Stimulated activated effector memory CD8-positive, alpha-beta T cell treated with anti-CD3 and anti-CD28 coated beads, Interleukin-12 subunit alpha, Interleukin-12 subunit beta, amount 100 ng/mL, for 72 hours (primary cell): ENCODE measurements at regions not wholly inside any gene's neighbourhood (a gene's known extent, or its start where the extent isn't known, plus 50 kb on each side); places are given as distances from the start of the nearest gene placed in this dataset.

ENCODE experiments used
- ATAC-seq: fragments of 150-1000 bp; cut with Tn5 transposase; 2 replicates; pipeline ENCODE4 v1.10.0; 2021
- DNase-seq, 2 donors: peaks; one replicate each; pipeline ENCODE4 v3.0.0; 2021 to 2022; ENCODE audit warnings: low spot score in 2 of 2
- H3K27ac Mint-ChIP-seq: one replicate; pipeline ENCODE4 v1.8.0; 2022; ENCODE audit warnings: mild to moderate bottlenecking, mixed read lengths
- H3K36me3 Mint-ChIP-seq: one replicate; pipeline ENCODE4 v1.8.0; 2022; ENCODE audit warnings: mild to moderate bottlenecking, mixed read lengths
- H3K4me1 Mint-ChIP-seq: one replicate; pipeline ENCODE4 v1.8.0; 2022; ENCODE audit warnings: mixed read lengths
- H3K4me3 Mint-ChIP-seq: one replicate; pipeline ENCODE4 v1.8.0; 2022; ENCODE audit warnings: mild to moderate bottlenecking, mixed read lengths
- H3K9me3 Mint-ChIP-seq: one replicate; pipeline ENCODE4 v1.8.0; 2022; ENCODE audit warnings: mixed read lengths

DNA sequence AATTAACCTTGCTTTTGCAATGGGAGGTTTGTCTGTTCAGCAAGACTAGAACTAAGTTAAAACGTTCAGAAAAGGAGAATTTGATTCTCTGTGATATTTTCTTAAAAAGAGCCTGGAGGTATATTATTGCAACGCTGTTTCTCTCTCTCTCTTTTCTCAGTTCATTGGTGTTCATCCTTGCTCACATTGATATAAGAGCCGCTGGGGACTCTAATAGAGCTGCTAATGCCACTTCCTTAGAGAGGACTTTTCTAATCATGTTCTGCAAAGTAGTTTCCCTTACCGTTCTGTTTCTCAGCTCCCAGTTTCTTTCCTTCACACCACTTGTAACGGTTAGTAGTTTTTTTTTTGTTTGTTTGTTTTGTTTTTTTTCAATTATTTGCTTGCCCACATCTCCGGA, 203.8 kb downstream of the RWDD3 start:
- ATAC-seq (no peak), DNase-seq (no peak)
- Mint-ChIP-seq H3K27ac (no peak overlapping the region), H3K4me3 (no peak overlapping the region), H3K36me3 (no peaks in the 10 kb centered on the region), H3K9me3 (peaks cover 4% of the 10 kb centered on the region), H3K4me1 (no peaks in the 10 kb centered on the region)

DNA sequence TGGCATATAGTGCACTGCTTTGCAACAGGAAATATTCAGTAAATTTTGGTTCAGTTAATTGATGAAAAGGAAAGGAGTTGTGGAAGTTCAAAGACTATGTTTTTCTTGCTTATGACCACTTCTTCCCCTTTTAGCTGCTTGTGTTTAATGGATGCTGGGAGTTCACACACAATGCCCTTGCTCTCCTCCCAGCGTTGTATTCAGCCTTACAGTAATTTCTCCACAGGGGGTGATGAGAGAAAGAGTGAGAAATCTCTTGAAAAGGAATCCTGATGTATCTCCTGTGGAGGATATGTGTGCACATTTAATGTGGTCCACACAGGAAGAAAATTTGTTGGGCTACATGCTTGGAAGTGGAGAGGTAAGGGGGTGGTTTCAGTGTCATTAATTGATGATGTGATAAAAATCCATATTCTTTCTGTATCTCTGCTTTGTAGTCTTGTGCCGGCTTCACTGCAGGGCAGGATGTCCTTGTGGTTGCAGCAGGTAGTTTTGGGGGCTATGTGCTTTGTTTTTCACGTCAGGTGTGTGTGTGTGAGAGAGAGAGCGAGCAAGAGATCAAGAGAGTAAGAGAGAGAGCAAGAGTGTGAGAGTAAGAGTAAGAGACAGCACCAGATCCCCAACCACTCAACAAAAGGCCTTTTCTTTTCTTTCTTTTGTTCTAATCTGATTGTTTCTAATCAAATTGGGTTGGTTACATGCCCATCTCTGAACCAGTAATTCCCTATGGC, 204.4 kb downstream of the RWDD3 start:
- ATAC-seq (no peak), DNase-seq (no peak)
- H3K9me3 Mint-ChIP-seq: peaks cover 4% of the 10 kb centered on the region
- H3K27ac Mint-ChIP-seq: no peak overlapping the region
- H3K4me1 Mint-ChIP-seq: no peaks in the 10 kb centered on the region
- no peak overlapping the region for H3K4me3 Mint-ChIP-seq
- H3K36me3 Mint-ChIP-seq: no peaks in the 10 kb centered on the region

DNA sequence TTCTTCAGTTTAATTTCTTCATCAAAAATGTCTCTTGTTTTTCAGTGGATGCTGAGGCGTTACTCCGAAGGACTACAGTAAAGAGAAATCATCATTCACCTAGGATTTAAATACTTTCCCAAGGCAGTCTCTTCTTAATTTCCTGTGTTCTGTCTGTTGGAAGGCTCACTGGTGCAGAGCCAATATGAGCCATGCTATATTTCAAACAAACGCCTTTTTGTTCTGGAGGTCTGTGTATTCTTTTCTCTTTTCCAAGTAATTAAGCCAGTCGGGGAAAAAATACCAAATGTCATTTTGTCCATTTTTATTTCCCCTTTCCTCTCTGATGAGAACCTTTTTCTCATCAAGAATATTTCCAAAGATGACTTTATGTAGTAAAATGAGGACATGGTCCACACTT, 206.5 kb downstream of the RWDD3 start:
- ATAC-seq (no peak), DNase-seq (no peak)
- H3K9me3 Mint-ChIP-seq: no peaks in the 10 kb centered on the region
- no peaks in the 10 kb centered on the region for H3K36me3 Mint-ChIP-seq
- no peak overlapping the region for H3K4me3 Mint-ChIP-seq
- no peak overlapping the region for H3K27ac Mint-ChIP-seq
- no peaks in the 10 kb centered on the region for H3K4me1 Mint-ChIP-seq

DNA sequence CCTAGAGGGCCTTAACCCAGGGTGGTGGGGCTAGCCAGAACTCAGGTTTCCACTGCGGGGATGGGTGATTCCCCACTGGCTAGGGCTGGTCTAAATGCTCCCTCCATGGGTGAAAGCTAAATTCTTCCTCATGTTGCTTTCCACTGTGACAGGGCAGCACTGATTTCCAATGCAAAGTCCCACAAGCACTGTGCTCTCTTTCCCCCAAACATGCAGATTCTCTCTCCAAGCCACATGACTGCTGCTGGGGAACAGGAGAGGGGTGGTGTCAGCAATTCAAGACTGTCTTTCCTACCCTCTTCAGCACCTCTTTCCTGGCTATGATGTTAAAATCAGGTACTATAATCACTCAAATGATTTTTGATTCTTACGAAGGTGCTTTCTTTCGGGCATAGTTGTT, 215.5 kb downstream of the RWDD3 start:
- Mint-ChIP-seq H3K27ac (no peak overlapping the region), H3K36me3 (no peaks in the 10 kb centered on the region), H3K4me3 (no peak overlapping the region), H3K4me1 (no peaks in the 10 kb centered on the region), H3K9me3 (peaks cover 15% of the 10 kb centered on the region)
- DNase-seq: no peak
- no peak for ATAC-seq

DNA sequence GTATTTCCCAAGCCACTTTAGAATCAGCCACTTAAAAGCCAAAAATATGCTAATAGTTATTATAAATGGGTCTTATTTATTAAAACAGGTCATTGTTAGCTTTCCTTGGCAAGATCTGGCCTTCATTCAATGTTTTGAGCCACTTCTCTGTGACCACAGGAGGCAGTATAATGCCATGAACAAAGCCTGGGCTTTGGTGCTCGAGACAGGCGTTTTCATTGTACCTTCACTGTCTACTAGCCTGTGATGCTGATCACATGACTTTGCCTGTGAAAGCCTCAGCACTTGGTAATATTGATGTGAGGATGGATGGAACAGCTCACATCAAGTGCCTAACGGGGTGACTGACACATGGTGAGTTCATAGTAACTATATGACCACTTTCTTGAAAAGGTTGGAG, 217.0 kb downstream of the RWDD3 start:
- no peak overlapping the region for H3K27ac Mint-ChIP-seq
- H3K4me1 Mint-ChIP-seq: no peaks in the 10 kb centered on the region
- H3K36me3 Mint-ChIP-seq: no peaks in the 10 kb centered on the region
- H3K4me3 Mint-ChIP-seq: no peak overlapping the region
- H3K9me3 Mint-ChIP-seq: peaks cover 20% of the 10 kb centered on the region
- ATAC-seq: no peak
- no peak for DNase-seq

DNA sequence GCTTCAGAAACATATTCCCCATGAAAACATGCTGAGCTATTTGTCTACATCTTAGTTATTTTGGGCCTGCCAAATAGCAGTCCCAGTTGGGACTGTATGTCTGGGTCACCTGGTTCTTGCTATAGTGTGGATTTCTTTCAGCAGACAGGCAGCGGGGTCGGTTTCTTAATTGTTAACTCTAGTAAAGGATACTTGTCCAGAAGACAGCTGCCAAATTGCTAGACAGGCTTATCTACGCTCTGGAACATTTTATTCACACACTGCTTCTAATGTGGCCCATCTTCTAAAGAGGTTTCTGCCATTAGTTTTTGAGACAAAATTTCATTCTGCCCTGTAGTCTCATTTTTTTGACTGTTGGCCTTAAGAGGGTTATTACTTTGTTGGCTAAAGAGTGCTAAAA, 217.9 kb downstream of the RWDD3 start:
- Mint-ChIP-seq H3K9me3 (peaks cover 23% of the 10 kb centered on the region), H3K4me1 (no peaks in the 10 kb centered on the region)

DNA sequence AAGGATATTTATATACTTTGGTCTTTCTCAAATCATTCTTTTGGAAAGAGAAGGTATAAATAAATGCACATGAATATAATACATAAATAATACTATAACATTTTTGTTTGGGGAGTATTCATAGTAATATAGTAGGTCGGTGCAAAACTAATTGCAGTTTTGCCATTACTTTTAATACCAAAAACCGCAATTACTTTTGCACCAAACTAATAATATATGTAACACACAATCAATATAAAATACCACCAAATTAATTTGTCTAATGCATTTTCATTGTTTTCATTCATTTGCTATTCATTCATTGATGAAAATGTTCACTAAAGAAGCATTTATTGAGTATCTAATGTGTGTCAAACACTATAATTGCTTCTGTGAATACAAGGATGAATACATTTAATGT, 219.0 kb downstream of the RWDD3 start:
- H3K4me1 Mint-ChIP-seq: no peaks in the 10 kb centered on the region
- H3K9me3 Mint-ChIP-seq: peaks cover 18% of the 10 kb centered on the region
- no peaks in the 10 kb centered on the region for H3K36me3 Mint-ChIP-seq
- ATAC-seq (no peak), DNase-seq (no peak)
- no peak overlapping the region for H3K4me3 Mint-ChIP-seq
- no peak overlapping the region for H3K27ac Mint-ChIP-seq

More for the DNA sequence above, 217.9 kb downstream of the RWDD3 start:
- ATAC-seq: no peak
- no peak for DNase-seq
- H3K4me3 Mint-ChIP-seq: no peak overlapping the region
- no peaks in the 10 kb centered on the region for H3K36me3 Mint-ChIP-seq
- H3K27ac Mint-ChIP-seq: no peak overlapping the region

DNA sequence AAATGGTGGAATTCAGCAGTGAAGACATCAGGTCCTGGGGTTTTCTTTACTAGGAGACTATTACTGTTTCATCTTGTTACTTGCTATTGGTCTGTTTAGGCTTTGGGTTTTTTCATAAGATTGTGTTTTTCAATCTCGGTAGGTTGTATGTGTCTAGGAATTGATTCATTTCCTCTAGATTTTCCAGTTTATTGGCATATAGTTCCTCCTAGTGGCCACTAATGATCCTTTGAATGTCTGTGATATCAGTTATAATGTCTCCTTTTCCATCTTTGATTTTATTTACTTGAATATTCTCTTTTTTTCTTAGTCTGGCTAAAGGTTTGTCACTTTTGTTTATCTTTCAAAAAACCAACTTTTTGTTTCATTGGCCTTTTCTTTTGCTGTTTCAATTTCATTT, 233.0 kb downstream of the RWDD3 start:
- Mint-ChIP-seq H3K36me3 (no peaks in the 10 kb centered on the region), H3K4me1 (no peaks in the 10 kb centered on the region), H3K9me3 (peaks cover 16% of the 10 kb centered on the region), H3K27ac (no peak overlapping the region), H3K4me3 (no peak overlapping the region)
- DNase-seq (no peak), ATAC-seq (no peak)

DNA sequence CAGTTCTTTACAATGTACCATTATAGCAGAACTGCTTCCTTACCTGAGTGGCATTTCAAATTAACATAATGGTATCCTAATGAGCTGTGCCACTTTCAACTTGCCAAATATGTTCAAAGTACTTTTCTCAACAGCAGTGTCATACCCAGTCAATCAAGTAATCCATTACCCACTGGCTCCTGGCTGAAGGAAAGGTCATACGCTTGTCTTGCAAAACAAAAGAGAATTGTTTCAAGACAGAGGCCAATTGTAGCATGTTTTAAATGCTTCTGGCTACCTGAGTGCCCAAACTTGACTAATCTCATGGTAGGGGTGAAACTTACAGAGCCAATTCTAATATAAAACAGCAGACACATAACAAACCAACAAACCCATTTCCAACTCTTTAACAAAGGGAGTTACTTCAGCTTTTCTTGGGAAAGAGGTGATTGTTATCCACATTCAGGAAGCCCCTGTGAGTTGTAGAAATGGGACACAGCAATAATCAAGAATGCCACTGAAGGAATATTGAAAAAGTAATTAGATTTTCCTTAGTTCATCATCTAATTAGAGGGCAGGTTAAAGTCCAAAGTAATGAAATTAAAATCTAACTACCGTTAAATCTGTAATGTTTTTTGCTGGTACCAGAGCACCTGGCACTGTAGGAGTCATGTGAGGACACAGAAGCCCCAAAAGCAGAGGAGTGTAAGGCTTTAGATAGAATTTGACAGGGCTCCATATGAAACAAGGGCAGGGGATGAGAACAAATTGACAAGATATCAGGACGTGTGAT, 241.9 kb downstream of the RWDD3 start:
- ATAC-seq (no peak), DNase-seq (no peak)
- no peaks in the 10 kb centered on the region for H3K36me3 Mint-ChIP-seq
- H3K4me3 Mint-ChIP-seq: no peak overlapping the region
- no peaks in the 10 kb centered on the region for H3K4me1 Mint-ChIP-seq
- no peak overlapping the region for H3K27ac Mint-ChIP-seq
- peaks cover 14% of the 10 kb centered on the region for H3K9me3 Mint-ChIP-seq

DNA sequence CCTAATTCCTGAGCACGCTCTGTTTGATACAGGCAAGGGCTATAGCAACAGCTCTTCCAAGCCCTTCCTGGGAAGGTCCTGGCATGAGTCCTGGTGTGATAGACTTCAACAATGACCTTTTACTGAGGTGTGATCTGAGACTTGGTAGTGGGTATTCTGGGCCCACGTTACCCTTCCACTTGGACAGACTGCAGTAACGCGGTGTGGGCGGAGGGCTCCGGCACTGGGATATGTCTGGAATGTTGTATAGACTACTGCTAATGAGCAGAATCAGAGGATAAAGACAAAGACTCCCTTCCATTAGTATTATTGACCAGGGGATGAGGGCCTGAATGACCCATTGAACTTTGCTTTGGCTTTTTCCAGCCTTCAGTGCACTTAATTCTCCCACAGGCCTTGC, 262.3 kb downstream of the RWDD3 start:
- no peak overlapping the region for H3K27ac Mint-ChIP-seq
- no peaks in the 10 kb centered on the region for H3K36me3 Mint-ChIP-seq

DNA sequence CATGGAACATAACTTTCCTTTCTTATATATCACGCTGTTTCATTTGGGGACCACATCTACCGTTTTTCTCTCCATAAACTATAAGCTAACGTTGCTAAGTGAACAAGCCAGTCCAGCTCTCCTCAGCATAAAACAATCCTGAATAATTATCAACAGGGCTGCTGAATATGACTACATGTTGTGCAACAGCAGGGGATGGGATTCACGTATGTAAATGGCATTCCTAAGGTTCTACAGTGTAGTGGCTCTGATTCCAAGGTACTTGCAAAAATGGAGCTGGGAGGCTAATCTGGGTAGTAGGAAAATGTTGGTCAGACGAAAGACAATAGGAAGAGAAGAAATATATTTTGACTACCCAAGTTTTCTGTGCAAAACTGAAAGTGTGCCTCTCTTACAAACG, 262.8 kb downstream of the RWDD3 start:
- Mint-ChIP-seq H3K27ac (no peak overlapping the region), H3K9me3 (peaks cover 12% of the 10 kb centered on the region), H3K4me1 (no peaks in the 10 kb centered on the region), H3K36me3 (no peaks in the 10 kb centered on the region), H3K4me3 (no peak overlapping the region)
- ATAC-seq (no peak), DNase-seq (no peak)

More for the DNA sequence above, 262.3 kb downstream of the RWDD3 start:
- DNase-seq (no peak), ATAC-seq (no peak)
- Mint-ChIP-seq H3K4me1 (no peaks in the 10 kb centered on the region), H3K9me3 (peaks cover 12% of the 10 kb centered on the region), H3K4me3 (no peak overlapping the region)

DNA sequence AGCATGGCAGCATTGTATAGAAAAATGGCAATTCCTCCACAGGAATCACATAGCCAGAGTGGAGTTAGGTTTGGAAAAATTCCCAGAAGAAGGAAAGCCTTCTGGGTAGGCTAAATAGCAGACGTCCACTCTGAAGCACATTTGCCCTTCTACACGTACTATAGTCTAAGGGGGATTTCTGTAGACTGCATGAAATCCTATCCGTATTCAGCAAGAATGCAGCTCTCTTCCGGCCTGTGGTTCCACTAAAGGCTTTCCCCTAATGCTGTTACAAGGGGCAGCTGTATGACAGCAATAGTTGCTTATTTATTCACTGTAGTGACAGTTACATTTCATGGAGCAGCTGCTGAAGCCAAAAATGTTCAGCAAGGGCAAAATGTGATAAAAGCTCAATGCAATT, 263.6 kb downstream of the RWDD3 start:
- no peak overlapping the region for H3K4me3 Mint-ChIP-seq
- H3K27ac Mint-ChIP-seq: no peak overlapping the region
- no peaks in the 10 kb centered on the region for H3K4me1 Mint-ChIP-seq
- ATAC-seq (no peak), DNase-seq (no peak)
- H3K9me3 Mint-ChIP-seq: peaks cover 12% of the 10 kb centered on the region
- no peaks in the 10 kb centered on the region for H3K36me3 Mint-ChIP-seq

DNA sequence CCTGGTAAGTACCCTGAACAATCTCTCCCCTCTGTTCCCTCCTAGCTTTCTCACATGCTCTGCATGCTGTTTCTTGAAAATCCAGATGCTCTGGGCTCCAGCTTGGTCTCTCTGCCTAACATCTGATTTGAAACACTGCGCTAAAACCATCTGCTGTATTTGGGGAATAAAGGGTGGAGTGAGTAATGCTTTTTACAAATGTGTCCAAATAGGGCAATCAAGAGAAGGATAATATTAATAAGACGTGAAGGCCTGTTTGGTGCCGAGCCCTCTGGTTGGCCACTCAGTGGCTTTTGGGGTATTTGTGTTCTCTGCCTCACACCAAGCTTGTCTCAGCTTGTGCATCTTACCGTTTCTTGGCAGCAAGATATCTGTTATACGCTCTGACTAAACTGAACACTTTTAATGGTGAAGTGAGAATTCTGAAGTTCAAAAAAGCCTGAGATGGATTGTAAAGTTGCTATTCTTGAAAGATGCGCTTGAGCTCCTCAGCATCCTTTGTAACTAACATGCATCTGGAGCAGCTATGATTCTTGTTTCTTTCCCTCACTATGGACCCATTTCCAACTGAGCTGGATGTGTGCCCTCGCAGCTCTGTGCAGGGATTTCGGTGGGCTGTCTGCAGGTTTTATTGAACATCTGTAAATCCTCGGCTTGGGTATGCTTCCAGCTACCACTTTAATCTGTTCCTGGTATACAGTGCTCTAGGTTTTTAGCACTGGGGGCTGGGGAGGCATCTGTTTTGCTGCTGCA, 269.4 kb downstream of the RWDD3 start:
- H3K27ac Mint-ChIP-seq: no peak overlapping the region

DNA sequence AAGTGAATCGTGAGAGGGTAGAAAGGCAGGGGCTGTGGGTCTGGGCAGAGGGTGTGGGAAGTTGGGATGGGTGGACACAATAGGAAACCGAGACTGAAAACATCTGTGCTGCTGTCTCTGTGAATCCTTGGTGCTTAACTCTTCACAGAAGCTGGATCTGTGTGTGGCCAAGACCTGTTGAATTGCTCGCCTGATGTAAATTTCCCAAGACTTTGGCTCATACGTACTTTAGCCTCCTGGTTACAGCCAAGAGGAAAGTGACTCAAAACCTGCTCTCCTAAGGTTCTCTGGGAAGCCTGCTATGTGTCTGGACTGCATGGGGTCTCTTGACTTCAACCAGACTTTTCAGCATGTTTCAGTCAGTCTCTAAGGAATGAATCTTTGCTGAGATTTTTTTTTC, 270.3 kb downstream of the RWDD3 start:
- ATAC-seq: no peak
- Mint-ChIP-seq H3K27ac (no peak overlapping the region), H3K4me3 (no peak overlapping the region), H3K4me1 (no peaks in the 10 kb centered on the region), H3K36me3 (no peaks in the 10 kb centered on the region), H3K9me3 (peaks cover 10% of the 10 kb centered on the region)
- no peak for DNase-seq

More for the DNA sequence above, 269.4 kb downstream of the RWDD3 start:
- peaks cover 10% of the 10 kb centered on the region for H3K9me3 Mint-ChIP-seq
- no peak for DNase-seq
- ATAC-seq: no peak
- H3K4me1 Mint-ChIP-seq: no peaks in the 10 kb centered on the region
- H3K36me3 Mint-ChIP-seq: no peaks in the 10 kb centered on the region
- no peak overlapping the region for H3K4me3 Mint-ChIP-seq

DNA sequence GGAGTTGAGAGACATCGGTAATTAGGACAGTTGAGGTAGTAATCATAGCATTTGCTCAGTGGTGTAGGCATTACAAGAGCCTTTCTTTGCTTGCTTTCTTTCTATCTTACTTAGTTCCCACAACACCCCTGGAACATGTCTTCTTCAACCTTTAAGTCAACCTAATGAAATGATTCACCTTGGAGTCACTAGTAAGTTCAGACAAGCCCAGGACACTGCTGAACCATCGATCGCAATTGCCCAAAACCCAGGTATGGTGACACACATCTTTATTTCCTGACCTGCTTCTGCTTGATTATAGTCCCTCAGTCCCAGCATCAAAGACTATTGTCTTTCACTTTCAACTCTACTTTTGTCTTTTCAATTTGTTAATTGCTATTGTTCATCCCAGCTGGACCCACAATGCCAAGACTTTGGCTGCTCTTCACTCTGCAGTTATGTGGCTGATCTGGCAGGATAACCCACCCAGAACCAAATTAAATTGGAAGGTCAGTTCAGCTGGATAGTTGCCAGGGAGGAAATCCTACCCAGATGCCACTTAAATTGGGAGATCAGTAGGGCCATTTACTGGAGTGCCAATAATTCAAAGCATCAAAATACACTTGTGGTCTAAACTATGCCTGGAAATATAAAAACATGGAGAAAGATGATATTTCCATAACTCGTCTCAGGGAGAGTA, 272.9 kb downstream of the RWDD3 start:
- no peaks in the 10 kb centered on the region for H3K4me1 Mint-ChIP-seq
- no peak overlapping the region for H3K27ac Mint-ChIP-seq
- H3K36me3 Mint-ChIP-seq: no peaks in the 10 kb centered on the region
- ATAC-seq (no peak), DNase-seq (no peak)
- H3K4me3 Mint-ChIP-seq: no peak overlapping the region
- no peaks in the 10 kb centered on the region for H3K9me3 Mint-ChIP-seq
